HepG2 (cell line): ENCODE measurements at regions not wholly inside any gene's neighbourhood (a gene's known extent, or its start where the extent isn't known, plus 50 kb on each side); places are given as distances from the start of the nearest gene placed in this dataset.

ENCODE experiments used
- ATAC-seq: fragments of 200-7000 bp; cut with Tn5 transposase; 3 replicates; pipeline ENCODE4 v1.9.1; 2020; ENCODE audit warnings: mild to moderate bottlenecking, moderate library complexity
- BruUV-seq: library from RNA; stranded (reverse); fragments of 400-500 nt; replicated peaks from 2 replicates; lab custom pipeline; 2021; lab: Mats Ljungman, UMichigan
- CTCF ChIA-PET: fragments of 300-600 bp; formaldehyde crosslinking; extraction: SDS; loops from one replicate; lab custom pipeline; 2021; ENCODE audit warnings: low total read pairs, inconsistent platforms, low intra/inter-chr PET ratio; lab: Yijun Ruan, JAX
- POLR2A ChIA-PET: fragments of 350-600 bp; sonication (Branson Sonifier 250); formaldehyde crosslinking; loops from one replicate; lab custom pipeline; 2020; ENCODE audit warnings: antibody characterized with exemption, inconsistent platforms; lab: Yijun Ruan, JAX
- DNase-seq: peaks from one replicate; pipeline ENCODE4 v3.0.0-alpha.2; 2015; ENCODE audit warnings: low spot score
- FAIRE-seq: peaks from 3 replicates; lab custom pipeline; 2011; peaks lifted over from hg19 to GRCh38; lab: Jason Lieb, UNC
- H2AFZ ChIP-seq: one replicate; pipeline ENCODE4 v1.6.1; 2011; ENCODE audit warnings: low read length, inconsistent platforms
- H3K27ac ChIP-seq: fragments of 300-600 bp; 3 replicates; pipeline ENCODE4 v1.8.0; 2011; ENCODE audit warnings: mixed run types, mild to moderate bottlenecking, mixed read lengths, low read length, inconsistent platforms; ENCODE audit not compliant: insufficient read depth; ENCODE audit errors: extremely low read length
- H3K27me3 ChIP-seq, 2 experiments: fragments of 200-600 bp in 1 of 2; 2 replicates in 1 of 2; 3 replicates in 1 of 2; pipeline versions ENCODE4 v1.6.0 to v1.8.0; 2011; ENCODE audit warnings: low read length in 2 of 2, mild to moderate bottlenecking in 2 of 2, moderate library complexity in 2 of 2, inconsistent platforms in 1 of 2; ENCODE audit not compliant: insufficient read depth in 2 of 2, control insufficient read depth in 1 of 2
- H3K36me3 ChIP-seq, 2 experiments: fragments of 200-600 bp in 1 of 2; replicated peaks in 1 of 2; 2 replicates in 1 of 2; 3 replicates in 1 of 2; pipeline versions ENCODE4 v1.5.1 to v1.8.0; 2011; ENCODE audit warnings: low read length in 2 of 2, inconsistent platforms in 1 of 2; ENCODE audit not compliant: insufficient read depth in 2 of 2, control insufficient read depth in 1 of 2
- H3K4me1 ChIP-seq: 2 replicates; pipeline ENCODE4 v1.5.1; 2012; ENCODE audit warnings: low read length, inconsistent platforms; ENCODE audit not compliant: insufficient read depth
- H3K4me2 ChIP-seq: 2 replicates; pipeline ENCODE4 v1.6.0; 2011; ENCODE audit warnings: low read depth, low read length, inconsistent platforms
- H3K4me3 ChIP-seq, 3 experiments: fragments of 200-600 bp in 1 of 3; sonication (generic), shearing (Covaris generic) in 1 of 3; replicated peaks in 1 of 3; 2 replicates each; pipeline ENCODE4 v1.5.1; 2011 to 2016; ENCODE audit warnings: low read length in 3 of 3, inconsistent platforms in 2 of 3, low read depth in 2 of 3, mild to moderate bottlenecking in 2 of 3, control low read depth in 1 of 3, mixed read lengths in 1 of 3; ENCODE audit not compliant: insufficient read depth in 1 of 3
- H3K79me2 ChIP-seq: one replicate; pipeline ENCODE4 v1.6.1; 2011; ENCODE audit warnings: low read length, inconsistent platforms; ENCODE audit not compliant: insufficient read depth
- H3K9ac ChIP-seq: 2 replicates; pipeline ENCODE4 v1.6.0; 2011; ENCODE audit warnings: mild to moderate bottlenecking, low read depth, low read length, inconsistent platforms; ENCODE audit not compliant: insufficient read depth
- H3K9me3 ChIP-seq: 2 replicates; pipeline ENCODE4 v1.5.1; 2012; ENCODE audit warnings: mild to moderate bottlenecking, low read length
- H4K20me1 ChIP-seq: 2 replicates; pipeline ENCODE4 v1.6.0; 2011; ENCODE audit warnings: inconsistent platforms, mild to moderate bottlenecking, low read length, moderate library complexity; ENCODE audit not compliant: insufficient read depth
- ELF1 ChIP-seq: sonication (generic); formaldehyde crosslinking; IDR thresholded peaks from 2 replicates; pipeline ENCODE4 v1.4.0; 2020; ENCODE audit warnings: missing genetic modification reagents
- FOXK1 ChIP-seq: sonication (generic); formaldehyde crosslinking; IDR thresholded peaks from 2 replicates; pipeline ENCODE4 v1.4.0; 2020; ENCODE audit warnings: low read depth, missing genetic modification reagents, borderline replicate concordance
- HIVEP1 ChIP-seq: sonication (generic); formaldehyde crosslinking; IDR thresholded peaks from 2 replicates; pipeline ENCODE4 v1.4.0; 2020; ENCODE audit warnings: mild to moderate bottlenecking, missing genetic modification reagents
- KDM5A ChIP-seq: fragments of 200-600 bp; sonication (generic); IDR thresholded peaks from 2 replicates; pipeline ENCODE4 v1.7.0; 2018; ENCODE audit warnings: antibody characterized with exemption, mild to moderate bottlenecking, low read length, borderline replicate concordance
- NFKB2 ChIP-seq: sonication (generic); formaldehyde crosslinking; IDR thresholded peaks from 2 replicates; pipeline ENCODE4 v1.4.0; 2020; ENCODE audit warnings: missing genetic modification reagents, borderline replicate concordance
- PTBP1 ChIP-seq: fragments of 200-400 bp; formaldehyde crosslinking; IDR thresholded peaks from 2 replicates; pipeline ENCODE4 v1.6.1; 2018; ENCODE audit warnings: low read length, low read depth; ENCODE audit not compliant: poor library complexity, severe bottlenecking
- SALL1 ChIP-seq: sonication (generic); formaldehyde crosslinking; IDR thresholded peaks from 2 replicates; pipeline ENCODE4 v1.8.0; 2022; ENCODE audit warnings: mild to moderate bottlenecking, missing genetic modification reagents
- SMAD9 ChIP-seq: sonication (generic); formaldehyde crosslinking; IDR thresholded peaks from 2 replicates; pipeline ENCODE4 v1.5.1; 2020; ENCODE audit warnings: mild to moderate bottlenecking, missing genetic modification reagents
- ZNF343 ChIP-seq: sonication (generic); formaldehyde crosslinking; IDR thresholded peaks from 2 replicates; pipeline ENCODE4 v1.4.0; 2020; ENCODE audit warnings: mild to moderate bottlenecking, missing genetic modification reagents
- ZNF768 ChIP-seq: sonication (generic); formaldehyde crosslinking; IDR thresholded peaks from 2 replicates; pipeline ENCODE4 v1.4.0; 2020; ENCODE audit warnings: missing genetic modification reagents
- ZNF841 ChIP-seq: sonication (generic); formaldehyde crosslinking; IDR thresholded peaks from 2 replicates; pipeline ENCODE4 v1.8.1; 2023; ENCODE audit warnings: missing genetic modification reagents, borderline replicate concordance
- WGBS: methylation state at CpG from one replicate; pipeline ENCODE4 v1.1.6; 2017; ENCODE audit warnings: low lambda C conversion rate; 5-methylcytosine and 5-hydroxymethylcytosine counted together
- in situ Hi-C: cut with HindIII; loops from 2 replicates; pipeline ENCODE4 v1.10.0; 2017; ENCODE audit warnings: low pct_unique_long_range_greater_than_20kb; ENCODE audit not compliant: extremely low pct_ligation_motif_present
- intact Hi-C: fragments of 100-400 bp; cut with micrococcal nuclease; formaldehyde crosslinking; loops from one replicate; pipeline ENCODE4 v1.10.0; 2022; ENCODE audit not compliant: unreplicated experiment
- TF ChIP-seq, protein P1 (sequence below): fragments of 450-650 bp; IDR thresholded peaks from 2 replicates; pipeline ENCODE4 v1.6.1; 2016
- TF ChIP-seq, protein P2 (sequence below): sonication (generic); formaldehyde crosslinking; IDR thresholded peaks from 2 replicates; pipeline ENCODE4 v1.9.0; 2021; ENCODE audit warnings: missing genetic modification reagents, borderline replicate concordance

DNA sequence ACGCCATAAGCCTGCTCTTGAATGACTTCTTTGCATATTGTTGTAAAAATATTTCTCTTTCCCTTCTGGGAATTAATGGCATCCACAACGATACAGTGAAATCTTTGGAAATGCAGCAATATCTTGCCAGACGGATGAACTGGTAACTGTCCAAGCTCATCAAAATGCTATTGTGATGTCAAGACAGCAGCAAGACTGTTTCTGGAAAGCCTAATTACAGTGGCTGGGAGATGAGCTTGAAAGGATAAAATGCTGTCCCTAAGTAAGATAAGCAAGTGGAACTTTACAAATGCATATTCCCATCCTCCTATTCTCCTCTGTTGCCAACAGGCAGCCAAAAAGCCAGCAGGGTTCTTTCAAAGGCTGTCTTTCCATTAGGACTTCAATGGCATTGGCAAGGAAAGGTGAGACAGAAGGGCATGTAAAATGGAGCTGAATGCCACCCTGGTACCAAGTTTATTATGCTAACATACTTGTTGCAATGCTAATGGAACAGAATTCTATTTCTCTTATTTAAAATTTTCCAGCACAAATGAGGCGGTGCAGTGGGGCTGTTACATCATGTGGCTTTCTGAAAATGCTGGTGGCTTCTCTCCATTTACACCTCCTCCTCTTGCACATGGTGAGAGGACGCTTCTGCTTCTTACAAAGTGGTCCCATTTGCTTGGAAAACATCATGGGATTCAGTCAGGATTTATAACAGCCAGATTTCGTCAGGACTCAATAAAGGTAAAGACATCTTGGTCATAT is 178.3 kb upstream of the PTER start:
- in situ Hi-C loops, result no loop called here
- WGBS, result under 1% methylated on average over 6 of the region's 6 CpGs
- DNase-seq, result no peak
- TF ChIP-seq ZNF343 (CRISPR knock-in tag), result no peak
- TF ChIP-seq NFKB2 (CRISPR knock-in tag), result no peak
- TF ChIP-seq KDM5A, result no peak
- no peak for TF ChIP-seq SALL1 (CRISPR knock-in tag)
- TF ChIP-seq ELF1 (CRISPR knock-in tag), result no peak
- TF ChIP-seq FOXK1 (CRISPR knock-in tag), result no peak
- TF ChIP-seq, protein P1, sequence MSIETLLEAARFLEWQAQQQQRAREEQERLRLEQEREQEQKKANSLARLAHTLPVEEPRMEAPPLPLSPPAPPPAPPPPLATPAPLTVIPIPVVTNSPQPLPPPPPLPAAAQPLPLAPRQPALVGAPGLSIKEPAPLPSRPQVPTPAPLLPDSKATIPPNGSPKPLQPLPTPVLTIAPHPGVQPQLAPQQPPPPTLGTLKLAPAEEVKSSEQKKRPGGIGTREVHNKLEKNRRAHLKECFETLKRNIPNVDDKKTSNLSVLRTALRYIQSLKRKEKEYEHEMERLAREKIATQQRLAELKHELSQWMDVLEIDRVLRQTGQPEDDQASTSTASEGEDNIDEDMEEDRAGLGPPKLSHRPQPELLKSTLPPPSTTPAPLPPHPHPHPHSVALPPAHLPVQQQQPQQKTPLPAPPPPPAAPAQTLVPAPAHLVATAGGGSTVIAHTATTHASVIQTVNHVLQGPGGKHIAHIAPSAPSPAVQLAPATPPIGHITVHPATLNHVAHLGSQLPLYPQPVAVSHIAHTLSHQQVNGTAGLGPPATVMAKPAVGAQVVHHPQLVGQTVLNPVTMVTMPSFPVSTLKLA, result no peak
- TF ChIP-seq PTBP1, result no peak
- TF ChIP-seq HIVEP1, result no peak
- no peak for TF ChIP-seq ZNF841
- TF ChIP-seq, protein P2, sequence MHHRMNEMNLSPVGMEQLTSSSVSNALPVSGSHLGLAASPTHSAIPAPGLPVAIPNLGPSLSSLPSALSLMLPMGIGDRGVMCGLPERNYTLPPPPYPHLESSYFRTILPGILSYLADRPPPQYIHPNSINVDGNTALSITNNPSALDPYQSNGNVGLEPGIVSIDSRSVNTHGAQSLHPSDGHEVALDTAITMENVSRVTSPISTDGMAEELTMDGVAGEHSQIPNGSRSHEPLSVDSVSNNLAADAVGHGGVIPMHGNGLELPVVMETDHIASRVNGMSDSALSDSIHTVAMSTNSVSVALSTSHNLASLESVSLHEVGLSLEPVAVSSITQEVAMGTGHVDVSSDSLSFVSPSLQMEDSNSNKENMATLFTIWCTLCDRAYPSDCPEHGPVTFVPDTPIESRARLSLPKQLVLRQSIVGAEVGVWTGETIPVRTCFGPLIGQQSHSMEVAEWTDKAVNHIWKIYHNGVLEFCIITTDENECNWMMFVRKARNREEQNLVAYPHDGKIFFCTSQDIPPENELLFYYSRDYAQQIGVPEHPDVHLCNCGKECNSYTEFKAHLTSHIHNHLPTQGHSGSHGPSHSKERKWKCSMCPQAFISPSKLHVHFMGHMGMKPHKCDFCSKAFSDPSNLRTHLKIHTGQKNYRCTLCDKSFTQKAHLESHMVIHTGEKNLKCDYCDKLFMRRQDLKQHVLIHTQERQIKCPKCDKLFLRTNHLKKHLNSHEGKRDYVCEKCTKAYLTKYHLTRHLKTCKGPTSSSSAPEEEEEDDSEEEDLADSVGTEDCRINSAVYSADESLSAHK (CRISPR knock-in tag), result no peak
- TF ChIP-seq ZNF768, result no peak
- TF ChIP-seq SMAD9, result no peak
- Histone ChIP-seq H4K20me1 (no peaks in the 10 kb centered on the region), H3K79me2 (no peaks in the 10 kb centered on the region), H3K4me2 (no peak overlapping the region), H3K4me1 (no peaks in the 10 kb centered on the region), H3K4me3 (no peak overlapping the region), H3K36me3 (no peaks in the 10 kb centered on the region), H3K27me3 (no peaks in the 10 kb centered on the region; a peak in 1 of 5 replicates), H3K9me3 (peaks cover 16% of the 10 kb centered on the region), H3K9ac (no peak overlapping the region), H3K27ac (no peak overlapping the region), H2AFZ (no peak overlapping the region)
- no TSS peak for BruUV-seq
- no peak for FAIRE-seq
- ChIA-PET POLR2A (no interaction called here), CTCF (no interaction called here)
- ATAC-seq, result no peak
- intact Hi-C loops, result no loop called here
